ENCODE measurements at regions not wholly inside any gene's neighbourhood (a gene's known extent, or its start where the extent isn't known, plus 50 kb on each side); places are given as distances from the start of the nearest gene placed in this dataset.
"Not testable (repeated sequence)": the region's sequence is repeated elsewhere in the genome, so short reads cannot be mapped to it uniquely, and the experiment has no call there.

GRCh38 chr17:14432079-14432478, 131.2 kb downstream of the HS3ST3B1 start:
- DNase-seq (ENCODE audit: low read depth, low spot score): no peak

- DNase-seq (ENCODE audit: low read depth, low spot score): no peak
Observed at GRCh38 chr17:14429084-14429483, 128.2 kb downstream of the HS3ST3B1 start.

GRCh38 chr17:14428648-14429029, 127.8 kb downstream of the HS3ST3B1 start:
- DNase-seq (ENCODE audit: low read depth, low spot score): no peak

GRCh38 chr17:14427900-14428647, 127.2 kb downstream of the HS3ST3B1 start:
- no peak for DNase-seq (ENCODE audit: low read depth, low spot score)

- DNase-seq (ENCODE audit: low read depth, low spot score): not testable (repeated sequence)
Observed at GRCh38 chr17:14423156-14423555, 122.3 kb downstream of the HS3ST3B1 start.

- no peak for DNase-seq (ENCODE audit: low read depth, low spot score)
Observed at GRCh38 chr17:14417336-14417735, 116.5 kb downstream of the HS3ST3B1 start.

GRCh38 chr17:14409292-14409691, 108.4 kb downstream of the HS3ST3B1 start:
- DNase-seq (ENCODE audit: low read depth, low spot score): no peak

GRCh38 chr17:14407541-14407940, 106.7 kb downstream of the HS3ST3B1 start:
- DNase-seq (ENCODE audit: low read depth, low spot score): no peak

- no peak for DNase-seq (ENCODE audit: low read depth, low spot score)
Observed at GRCh38 chr17:14405189-14405588, 104.3 kb downstream of the HS3ST3B1 start.

Data from smooth muscle cell of the brain vasculature (primary cell).